Posterior cingulate gyrus (tissue), 11 donors: ENCODE measurements at regions not wholly inside any gene's neighbourhood (a gene's known extent, or its start where the extent isn't known, plus 50 kb on each side); places are given as distances from the start of the nearest gene placed in this dataset.
A peak's percentile ranks its signal among the peaks of the same experiment; 100 is the strongest.
"Not testable (repeated sequence)": the region's sequence is repeated elsewhere in the genome, so short reads cannot be mapped to it uniquely, and the experiment has no call there.

Experiments
- DNase-seq, 10 donors: peaks; one replicate each; pipeline versions ENCODE4 v3.0.0 to v3.0.0-alpha.2; 2020 to 2021; ENCODE audit warnings: mixed read lengths in 3 of 10
- intact Hi-C: fragments of 100-400 bp; cut with DNase I; formaldehyde crosslinking; loops from one replicate; pipeline ENCODE4 v1.15.1; 2023

- intact Hi-C loops: loop anchor here (10.0 kb wide), 1 partner anchor 355 kb away; the partner anchor contains the start of gene CCNH
- no peak for DNase-seq
Measured at GRCh38 chr5:87770016-87770570, 357.4 kb upstream of the CCNH start.

- intact Hi-C loops: loop anchor here (10.0 kb wide), 1 partner anchor 224 kb away; no protein-coding TSS in a partner anchor
Measured at GRCh38 chr5:87769157-87769556, 356.4 kb upstream of the CCNH start.

GRCh38 chr5:87768190-87768589, 355.5 kb upstream of the CCNH start:
- intact Hi-C loops: loop anchor here (10.0 kb wide), 1 partner anchor 223 kb away; no protein-coding TSS in a partner anchor
- DNase-seq: no peak

More at GRCh38 chr5:87769157-87769556, 356.4 kb upstream of the CCNH start:
- no peak for DNase-seq

- intact Hi-C loops: loop anchor here (10.0 kb wide), 1 partner anchor 220 kb away; no protein-coding TSS in a partner anchor
- no peak for DNase-seq
Measured at GRCh38 chr5:87765009-87765408, 352.3 kb upstream of the CCNH start.

GRCh38 chr5:87762631-87763030, 349.9 kb upstream of the CCNH start:
- intact Hi-C loops: loop anchor here (10.0 kb wide), 1 partner anchor 218 kb away; no protein-coding TSS in a partner anchor
- no peak for DNase-seq

GRCh38 chr5:87756951-87757350, 344.2 kb upstream of the CCNH start:
- intact Hi-C loops: no loop called here

GRCh38 chr5:87755360-87755759, 342.6 kb upstream of the CCNH start:
- DNase-seq: no peak
- intact Hi-C loops: no loop called here

More at GRCh38 chr5:87756951-87757350, 344.2 kb upstream of the CCNH start:
- no peak for DNase-seq

- intact Hi-C loops: no loop called here
- DNase-seq: no peak
Measured at GRCh38 chr5:87754009-87754757, 341.5 kb upstream of the CCNH start.

- intact Hi-C loops: no loop called here
- no peak for DNase-seq
Measured at GRCh38 chr5:87752362-87752761, 339.6 kb upstream of the CCNH start.

GRCh38 chr5:87751824-87752223, 339.1 kb upstream of the CCNH start:
- peak in 1 of 10 donors; percentile 28 for DNase-seq
- intact Hi-C loops: no loop called here

- intact Hi-C loops: no loop called here
- no peak for DNase-seq
Measured at GRCh38 chr5:87746891-87747377, 334.2 kb upstream of the CCNH start.

- intact Hi-C loops: no loop called here
- no peak for DNase-seq
Measured at GRCh38 chr5:87746341-87746740, 333.6 kb upstream of the CCNH start.

- DNase-seq: no peak
- intact Hi-C loops: no loop called here
Measured at GRCh38 chr5:87741881-87742280, 329.2 kb upstream of the CCNH start.

- intact Hi-C loops: no loop called here
- DNase-seq: no peak
Measured at GRCh38 chr5:87735923-87736322, 323.2 kb upstream of the CCNH start.

- DNase-seq: no peak
- intact Hi-C loops: no loop called here
Measured at GRCh38 chr5:87733897-87734296, 321.2 kb upstream of the CCNH start.

- DNase-seq: peak in 2 of 10 donors; percentile 8 to 51
- intact Hi-C loops: no loop called here
Measured at GRCh38 chr5:87732875-87733768, 320.4 kb upstream of the CCNH start.

- no peak for DNase-seq
- intact Hi-C loops: no loop called here
Measured at GRCh38 chr5:87729781-87730180, 317.1 kb upstream of the CCNH start.

- intact Hi-C loops: no loop called here
Measured at GRCh38 chr5:87722286-87722685, 309.6 kb upstream of the CCNH start.

GRCh38 chr5:87718224-87718925, 305.6 kb upstream of the CCNH start:
- DNase-seq: peak in 1 of 10 donors; percentile 33
- intact Hi-C loops: not testable (repeated sequence)

More at GRCh38 chr5:87722286-87722685, 309.6 kb upstream of the CCNH start:
- DNase-seq: no peak

GRCh38 chr5:87717761-87718160, 305.0 kb upstream of the CCNH start:
- DNase-seq: no peak
- intact Hi-C loops: no loop called here
